Coronary artery (tissue), 2 donors: ENCODE measurements at regions not wholly inside any gene's neighbourhood (a gene's known extent, or its start where the extent isn't known, plus 50 kb on each side); places are given as distances from the start of the nearest gene placed in this dataset.
A peak's percentile ranks its signal among the peaks of the same experiment; 100 is the strongest.

ENCODE experiments used
- DNase-seq: peaks from one replicate; pipeline ENCODE4 v3.0.0-alpha.2; 2017; ENCODE audit warnings: low spot score
- H3K27ac ChIP-seq, 2 donors: fragments of 200-600 bp; sonication (generic); one replicate each; pipeline ENCODE4 v1.5.1; 2016 to 2019
- H3K4me3 ChIP-seq: fragments of 200-600 bp; sonication (generic); 2 replicates; pipeline ENCODE4 v1.5.1; 2016; ENCODE audit warnings: mild to moderate bottlenecking, moderate library complexity
- TF ChIP-seq, protein P1 (sequence below): fragments of 200-600 bp; sonication (generic); IDR thresholded peaks from one replicate; pipeline ENCODE4 v1.5.1; 2019; ENCODE audit warnings: antibody characterized with exemption

DNA sequence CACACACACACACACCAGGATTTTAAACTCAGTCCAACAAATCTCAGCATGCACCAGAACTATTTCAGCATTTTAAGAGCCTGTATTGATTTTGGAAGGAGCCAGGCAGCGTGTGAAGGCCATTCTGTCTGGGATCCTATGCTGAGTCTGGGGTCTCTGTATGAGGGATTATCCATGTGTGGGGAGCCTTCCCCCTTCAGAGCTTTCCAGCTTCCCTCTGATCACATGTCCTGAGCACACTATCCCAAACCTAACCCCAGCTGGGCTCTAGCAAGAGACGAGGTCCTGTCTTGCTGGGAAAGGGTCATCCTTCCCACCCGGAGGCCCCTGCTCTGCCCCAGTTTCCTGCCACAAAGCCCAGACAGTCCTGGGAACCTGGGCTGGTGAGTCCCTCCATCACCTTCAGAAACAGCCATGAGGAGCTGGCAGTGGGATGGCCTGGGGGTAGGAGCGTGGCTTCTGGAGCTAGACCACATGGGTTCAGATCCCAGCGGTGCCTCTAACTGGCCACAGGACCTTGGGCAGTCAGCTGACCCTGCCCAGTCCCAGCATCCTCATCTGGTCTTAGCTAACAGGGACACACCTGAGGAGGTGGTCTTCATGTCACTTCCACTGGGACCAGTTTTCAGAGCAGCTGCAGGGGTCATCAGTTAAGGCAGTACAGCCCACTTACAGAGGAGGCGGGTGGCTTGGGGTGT lies 79.6 kb upstream of the RET start:
- no peak overlapping the region for H3K27ac ChIP-seq
- no peak overlapping the region for H3K4me3 ChIP-seq
- TF ChIP-seq, protein P1, sequence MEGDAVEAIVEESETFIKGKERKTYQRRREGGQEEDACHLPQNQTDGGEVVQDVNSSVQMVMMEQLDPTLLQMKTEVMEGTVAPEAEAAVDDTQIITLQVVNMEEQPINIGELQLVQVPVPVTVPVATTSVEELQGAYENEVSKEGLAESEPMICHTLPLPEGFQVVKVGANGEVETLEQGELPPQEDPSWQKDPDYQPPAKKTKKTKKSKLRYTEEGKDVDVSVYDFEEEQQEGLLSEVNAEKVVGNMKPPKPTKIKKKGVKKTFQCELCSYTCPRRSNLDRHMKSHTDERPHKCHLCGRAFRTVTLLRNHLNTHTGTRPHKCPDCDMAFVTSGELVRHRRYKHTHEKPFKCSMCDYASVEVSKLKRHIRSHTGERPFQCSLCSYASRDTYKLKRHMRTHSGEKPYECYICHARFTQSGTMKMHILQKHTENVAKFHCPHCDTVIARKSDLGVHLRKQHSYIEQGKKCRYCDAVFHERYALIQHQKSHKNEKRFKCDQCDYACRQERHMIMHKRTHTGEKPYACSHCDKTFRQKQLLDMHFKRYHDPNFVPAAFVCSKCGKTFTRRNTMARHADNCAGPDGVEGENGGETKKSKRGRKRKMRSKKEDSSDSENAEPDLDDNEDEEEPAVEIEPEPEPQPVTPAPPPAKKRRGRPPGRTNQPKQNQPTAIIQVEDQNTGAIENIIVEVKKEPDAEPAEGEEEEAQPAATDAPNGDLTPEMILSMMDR, result no peak
- DNase-seq, result no peak

DNA sequence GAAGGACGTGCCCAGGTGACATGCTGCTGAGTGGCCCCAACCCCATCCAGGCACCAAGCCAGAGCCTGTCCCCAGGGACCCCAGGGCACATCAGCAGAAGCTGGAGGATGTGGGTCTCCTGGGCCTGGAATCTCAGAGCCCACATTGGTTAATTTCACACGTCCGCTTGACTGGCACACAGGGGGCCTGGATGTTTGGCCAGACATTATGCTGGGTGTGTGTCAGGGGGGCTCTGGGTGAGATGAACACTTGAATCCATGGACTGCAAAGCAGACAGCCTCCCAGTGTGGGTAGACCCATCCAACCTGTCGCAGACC lies 79.1 kb upstream of the RET start:
- Histone ChIP-seq H3K27ac (no peak overlapping the region), H3K4me3 (no peak overlapping the region)
- TF ChIP-seq, protein P1, result no peak
- DNase-seq, result no peak

DNA sequence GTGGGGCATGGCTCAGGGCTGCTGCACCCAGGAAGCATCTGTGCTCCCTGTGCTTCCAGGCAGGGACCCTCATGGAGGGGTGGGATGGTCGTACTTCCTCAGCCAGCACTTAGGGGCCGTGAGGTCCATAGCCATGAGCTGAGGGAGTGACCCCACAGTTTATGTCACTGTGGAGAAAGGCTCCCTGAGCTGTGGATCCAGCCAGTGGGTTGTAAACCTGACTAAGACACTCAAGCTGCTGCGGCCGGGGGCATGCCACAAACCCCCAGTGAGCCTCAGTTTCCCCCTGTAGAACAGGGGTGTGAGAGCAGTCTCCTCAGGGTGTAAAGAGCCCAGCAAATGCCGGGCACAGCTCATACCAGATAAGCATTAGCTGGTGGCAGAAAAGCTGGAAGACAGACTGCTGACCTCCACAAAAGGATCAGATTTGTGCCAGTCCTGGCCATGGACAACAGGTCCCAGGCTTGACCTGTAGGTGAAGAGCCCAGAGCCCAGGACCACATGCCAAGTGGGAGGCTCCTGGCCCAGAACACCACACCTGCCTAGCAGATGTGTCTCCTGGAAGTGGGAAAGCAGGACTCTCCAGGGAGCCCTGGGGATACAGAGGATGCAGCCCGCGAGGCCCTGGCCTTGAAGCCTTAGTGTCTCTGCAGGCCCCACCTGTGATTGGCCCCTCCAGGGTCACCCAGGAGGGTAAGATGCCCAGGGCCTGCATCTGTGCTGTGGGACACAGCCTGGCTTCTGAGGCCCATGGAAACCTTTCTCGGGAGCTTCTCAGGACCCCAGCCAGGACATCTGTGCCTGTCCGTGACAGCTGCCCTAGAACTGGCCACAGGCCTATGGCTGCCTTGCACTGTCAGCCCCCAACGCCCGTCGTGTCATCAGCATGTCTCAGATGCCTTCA lies 78.1 kb upstream of the RET start:
- TF ChIP-seq, protein P1, result no peak
- no peak overlapping the region for H3K27ac ChIP-seq
- no peak overlapping the region for H3K4me3 ChIP-seq
- no peak for DNase-seq

DNA sequence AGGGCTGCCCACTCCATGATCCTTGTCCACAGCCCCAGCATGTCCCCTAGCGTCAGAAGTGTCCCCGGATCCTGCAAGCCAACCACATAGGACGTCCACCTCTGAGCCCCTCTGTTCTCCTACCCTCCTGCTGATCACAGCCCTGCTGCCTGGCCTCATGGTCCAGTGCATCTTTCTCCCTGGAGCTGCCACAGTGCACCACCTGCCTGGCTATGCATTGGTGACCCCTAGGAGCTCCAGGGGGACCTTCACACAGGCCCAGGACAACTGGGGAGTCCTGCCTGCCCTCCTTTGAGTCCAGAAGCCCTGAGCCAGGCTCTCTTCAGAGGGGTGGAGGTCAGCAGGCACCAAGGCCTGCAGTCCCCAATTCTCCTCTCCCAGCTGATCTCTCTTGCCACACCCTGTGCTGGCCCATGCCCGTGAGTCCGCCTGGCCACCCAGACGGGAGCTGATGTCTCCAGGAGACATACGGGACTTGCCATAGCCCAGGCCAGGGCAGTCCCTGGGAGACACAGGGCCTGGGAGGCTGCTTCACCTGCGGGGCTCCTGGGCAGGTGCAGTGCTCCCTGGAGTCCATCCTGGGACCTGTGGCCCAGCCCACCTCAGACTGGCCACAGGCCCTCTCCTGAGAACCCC lies 77.4 kb upstream of the RET start:
- Histone ChIP-seq H3K4me3 (no peak overlapping the region), H3K27ac (no peak overlapping the region)
- TF ChIP-seq, protein P1, result no peak
- peak; percentile 69 for DNase-seq

DNA sequence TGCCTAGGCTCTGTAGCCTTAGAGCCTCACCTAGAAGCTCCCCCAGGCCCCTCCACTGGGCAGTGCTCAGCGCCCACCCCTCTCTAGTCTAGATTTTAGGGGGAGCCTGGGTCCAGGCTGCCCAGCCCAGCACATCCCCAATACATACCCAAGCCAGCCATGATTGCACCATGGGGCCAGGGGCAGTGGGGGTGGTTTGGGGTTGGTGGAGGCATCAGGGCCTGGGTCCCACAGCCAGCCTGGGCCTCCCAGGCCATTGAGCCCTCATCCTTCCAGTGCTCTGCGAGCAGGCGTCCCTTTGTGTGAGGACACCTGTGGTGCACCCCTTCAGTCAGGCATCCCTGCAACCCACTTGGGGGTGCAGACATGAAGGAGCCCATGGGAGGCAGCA lies 76.9 kb upstream of the RET start:
- no peak overlapping the region for H3K27ac ChIP-seq
- no peak overlapping the region for H3K4me3 ChIP-seq
- TF ChIP-seq, protein P1, result no peak
- DNase-seq, result no peak

DNA sequence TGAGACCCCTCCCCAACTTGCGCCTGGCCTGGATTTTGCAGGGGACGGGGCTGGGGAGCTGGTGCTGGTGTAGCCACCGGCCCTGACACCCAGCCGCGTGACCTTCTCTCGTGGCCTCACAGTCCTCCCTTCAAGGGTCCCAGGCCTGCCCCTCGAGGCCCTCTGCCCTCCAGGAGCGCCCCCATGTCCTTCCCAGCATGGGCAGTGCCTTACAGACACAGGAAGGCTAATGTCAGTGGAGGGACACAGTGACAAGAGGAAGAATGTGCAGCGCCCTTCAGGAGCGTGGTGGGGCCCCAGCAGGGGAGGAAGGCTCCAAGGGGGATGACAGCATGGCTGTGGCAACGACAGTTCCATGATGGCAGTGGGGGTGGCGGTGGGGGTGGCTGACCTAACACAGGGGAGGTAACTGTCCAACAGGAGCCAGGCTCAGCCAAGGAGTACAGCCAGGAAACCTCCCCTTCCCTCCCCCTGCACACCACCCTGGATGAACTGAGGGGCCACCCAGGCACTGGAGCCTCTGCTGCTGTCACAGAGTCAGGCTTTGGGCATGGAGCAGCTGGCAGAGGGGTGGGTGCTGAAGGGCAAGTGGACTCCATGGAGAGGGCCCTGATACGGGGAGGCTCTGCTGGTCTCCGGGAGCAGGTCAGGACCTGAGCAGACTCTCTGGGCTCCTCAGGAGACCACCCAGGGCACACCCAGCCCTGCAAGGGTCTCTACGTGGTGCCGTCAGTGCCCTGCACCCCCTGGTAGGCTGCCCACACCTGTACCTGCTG lies 76.0 kb upstream of the RET start:
- TF ChIP-seq, protein P1, result no peak
- DNase-seq, result peak; percentile 60
- H3K4me3 ChIP-seq, result no peak overlapping the region
- no peak overlapping the region for H3K27ac ChIP-seq
